ENCODE measurements at regions not wholly inside any gene's neighbourhood (a gene's known extent, or its start where the extent isn't known, plus 50 kb on each side); places are given as distances from the start of the nearest gene placed in this dataset.

DNA sequence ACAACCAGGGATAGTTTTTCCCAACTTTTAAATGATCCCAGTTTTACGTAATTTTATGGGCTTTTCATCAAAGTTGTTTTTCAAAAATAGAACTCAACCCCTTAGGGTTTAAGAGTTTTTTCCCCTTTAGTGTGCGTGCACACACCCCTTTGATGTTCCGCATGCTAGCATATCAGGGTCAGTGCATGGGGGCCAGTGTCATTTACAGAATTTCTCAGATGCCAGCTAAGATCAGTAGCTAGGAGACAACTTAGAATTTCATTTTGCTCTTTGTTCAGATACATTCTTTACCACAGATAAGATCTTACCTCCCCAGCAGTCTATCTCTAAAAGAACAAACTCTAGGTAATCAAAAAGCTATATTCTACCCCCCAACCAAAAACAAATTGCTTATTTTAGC, 238.5 kb upstream of the SASH1 start:
- Histone ChIP-seq H3K9me3 (no peaks in the 10 kb centered on the region), H3K4me3 (no peak overlapping the region), H3K4me2 (no peak overlapping the region), H3K27ac (no peak overlapping the region), H3K4me1 (no peaks in the 10 kb centered on the region)
- DNase-seq (ENCODE audit: low read depth in 1 of 2, low spot score in 1 of 2) (no peak), ATAC-seq (no peak), FAIRE-seq (no peak)
- CTCF ChIA-PET, result interaction anchor here (0.6 kb wide), 1 partner anchor 925 kb away, joined by 3 read pairs; no protein-coding TSS in a partner anchor
- 96% methylated on average over 3 of the region's 3 CpGs for WGBS (ENCODE audit: missing lambda C conversion rate)
- POLR2A ChIA-PET, result no interaction called here
- TF ChIP-seq ZC3H11A (IDR thresholded peaks at IDR 0.05) (no peak), FOXS1 (CRISPR knock-in tag; IDR thresholded peaks at IDR 0.05) (no peak), JUNB (IDR thresholded peaks at IDR 0.05) (no peak), KDM5A (IDR thresholded peaks at IDR 0.05) (no peak), ZNF302 (CRISPR knock-in tag; IDR thresholded peaks at IDR 0.05) (no peak), CBX8 (IDR thresholded peaks at IDR 0.05) (no peak), BHLHE40 (IDR thresholded peaks at IDR 0.05; ENCODE audit: low read depth, low read length) (no peak), SREBF2 (IDR thresholded peaks at IDR 0.05) (no peak), NR3C1 (IDR thresholded peaks at IDR 0.05) (no peak), NFE2L2 (conservative IDR thresholded peaks at IDR 0.05; ENCODE audit: low read length) (no peak)
- TF ChIP-seq, protein P1, sequence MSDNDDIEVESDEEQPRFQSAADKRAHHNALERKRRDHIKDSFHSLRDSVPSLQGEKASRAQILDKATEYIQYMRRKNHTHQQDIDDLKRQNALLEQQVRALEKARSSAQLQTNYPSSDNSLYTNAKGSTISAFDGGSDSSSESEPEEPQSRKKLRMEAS (IDR thresholded peaks at IDR 0.05), result no peak

DNA sequence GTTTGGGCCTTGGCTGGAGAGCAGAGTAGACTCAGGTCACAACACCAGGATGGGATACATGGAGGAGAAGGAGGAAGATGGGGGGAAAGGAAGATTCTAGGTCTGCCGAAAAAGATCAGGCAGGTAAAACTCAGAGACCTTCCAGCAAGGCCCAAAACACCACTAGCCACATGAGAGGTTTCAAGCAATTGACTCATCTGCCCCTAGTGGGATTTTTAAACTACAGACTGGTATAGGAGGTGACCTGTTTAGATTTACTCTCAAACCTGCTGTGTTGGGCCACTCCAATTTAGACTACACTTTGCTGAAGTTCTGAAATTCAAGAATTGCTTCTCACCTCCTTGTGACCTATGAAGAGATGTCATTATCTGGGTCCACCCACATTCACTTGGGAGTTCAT, 236.9 kb upstream of the SASH1 start:
- Histone ChIP-seq H3K4me2 (no peak overlapping the region), H3K9me3 (no peaks in the 10 kb centered on the region), H3K4me3 (no peak overlapping the region), H3K4me1 (no peaks in the 10 kb centered on the region), H3K27ac (no peak overlapping the region)
- TF ChIP-seq, protein P1 (IDR thresholded peaks at IDR 0.05), result no peak
- no peak for TF ChIP-seq EHMT2 (IDR thresholded peaks at IDR 0.05; ENCODE audit: low read depth)
- TF ChIP-seq, protein P2, sequence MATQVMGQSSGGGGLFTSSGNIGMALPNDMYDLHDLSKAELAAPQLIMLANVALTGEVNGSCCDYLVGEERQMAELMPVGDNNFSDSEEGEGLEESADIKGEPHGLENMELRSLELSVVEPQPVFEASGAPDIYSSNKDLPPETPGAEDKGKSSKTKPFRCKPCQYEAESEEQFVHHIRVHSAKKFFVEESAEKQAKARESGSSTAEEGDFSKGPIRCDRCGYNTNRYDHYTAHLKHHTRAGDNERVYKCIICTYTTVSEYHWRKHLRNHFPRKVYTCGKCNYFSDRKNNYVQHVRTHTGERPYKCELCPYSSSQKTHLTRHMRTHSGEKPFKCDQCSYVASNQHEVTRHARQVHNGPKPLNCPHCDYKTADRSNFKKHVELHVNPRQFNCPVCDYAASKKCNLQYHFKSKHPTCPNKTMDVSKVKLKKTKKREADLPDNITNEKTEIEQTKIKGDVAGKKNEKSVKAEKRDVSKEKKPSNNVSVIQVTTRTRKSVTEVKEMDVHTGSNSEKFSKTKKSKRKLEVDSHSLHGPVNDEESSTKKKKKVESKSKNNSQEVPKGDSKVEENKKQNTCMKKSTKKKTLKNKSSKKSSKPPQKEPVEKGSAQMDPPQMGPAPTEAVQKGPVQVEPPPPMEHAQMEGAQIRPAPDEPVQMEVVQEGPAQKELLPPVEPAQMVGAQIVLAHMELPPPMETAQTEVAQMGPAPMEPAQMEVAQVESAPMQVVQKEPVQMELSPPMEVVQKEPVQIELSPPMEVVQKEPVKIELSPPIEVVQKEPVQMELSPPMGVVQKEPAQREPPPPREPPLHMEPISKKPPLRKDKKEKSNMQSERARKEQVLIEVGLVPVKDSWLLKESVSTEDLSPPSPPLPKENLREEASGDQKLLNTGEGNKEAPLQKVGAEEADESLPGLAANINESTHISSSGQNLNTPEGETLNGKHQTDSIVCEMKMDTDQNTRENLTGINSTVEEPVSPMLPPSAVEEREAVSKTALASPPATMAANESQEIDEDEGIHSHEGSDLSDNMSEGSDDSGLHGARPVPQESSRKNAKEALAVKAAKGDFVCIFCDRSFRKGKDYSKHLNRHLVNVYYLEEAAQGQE (IDR thresholded peaks at IDR 0.05), result no peak
- TF ChIP-seq CHD4 (IDR thresholded peaks at IDR 0.05; ENCODE audit: borderline replicate concordance), result no peak
- TF ChIP-seq FOSB (CRISPR knock-in tag; IDR thresholded peaks at IDR 0.05), result no peak
- TF ChIP-seq, protein P3, sequence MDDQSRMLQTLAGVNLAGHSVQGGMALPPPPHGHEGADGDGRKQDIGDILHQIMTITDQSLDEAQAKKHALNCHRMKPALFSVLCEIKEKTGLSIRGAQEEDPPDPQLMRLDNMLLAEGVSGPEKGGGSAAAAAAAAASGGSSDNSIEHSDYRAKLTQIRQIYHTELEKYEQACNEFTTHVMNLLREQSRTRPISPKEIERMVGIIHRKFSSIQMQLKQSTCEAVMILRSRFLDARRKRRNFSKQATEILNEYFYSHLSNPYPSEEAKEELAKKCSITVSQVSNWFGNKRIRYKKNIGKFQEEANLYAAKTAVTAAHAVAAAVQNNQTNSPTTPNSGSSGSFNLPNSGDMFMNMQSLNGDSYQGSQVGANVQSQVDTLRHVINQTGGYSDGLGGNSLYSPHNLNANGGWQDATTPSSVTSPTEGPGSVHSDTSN (IDR thresholded peaks at IDR 0.05), result no peak
- TF ChIP-seq TFCP2L1 (CRISPR knock-in tag; IDR thresholded peaks at IDR 0.05), result no peak
- no peak for TF ChIP-seq ZFP36 (IDR thresholded peaks at IDR 0.05; ENCODE audit: borderline replicate concordance, partially characterized antibody)
- no peak for TF ChIP-seq HEYL (CRISPR knock-in tag; IDR thresholded peaks at IDR 0.05)
- no peak for TF ChIP-seq MAFK (IDR thresholded peaks at IDR 0.05; ENCODE audit: partially characterized antibody)
- no peak for TF ChIP-seq FOSL2 (IDR thresholded peaks at IDR 0.05)
- TF ChIP-seq FOSL2 (CRISPR knock-in tag; IDR thresholded peaks at IDR 0.05), result no peak
- no peak for TF ChIP-seq HOXA7 (CRISPR knock-in tag; IDR thresholded peaks at IDR 0.05)
- no peak for TF ChIP-seq GATA3 (IDR thresholded peaks at IDR 0.05; ENCODE audit: borderline replicate concordance)
- TF ChIP-seq ZC3H11A (IDR thresholded peaks at IDR 0.05), result no peak
- TF ChIP-seq MYC (IDR thresholded peaks at IDR 0.05; ENCODE audit: borderline replicate concordance, low read length), result no peak
- TF ChIP-seq JUN (IDR thresholded peaks at IDR 0.05), result no peak
- CTCF ChIA-PET, result no interaction called here
- no peak for FAIRE-seq
- POLR2A ChIA-PET, result no interaction called here
- no peak for ATAC-seq
- WGBS (ENCODE audit: missing lambda C conversion rate), result 92% methylated on average over 1 of the region's 1 CpG
- no peak for DNase-seq (ENCODE audit: low read depth in 1 of 2, low spot score in 1 of 2)
